ENCODE measurements at regions not wholly inside any gene's neighbourhood (a gene's known extent, or its start where the extent isn't known, plus 50 kb on each side); places are given as distances from the start of the nearest gene placed in this dataset.
"Not testable (repeated sequence)": the region's sequence is repeated elsewhere in the genome, so short reads cannot be mapped to it uniquely, and the experiment has no call there.

- FAIRE-seq, result no peak
Measured at GRCh38 chr16:65702707-65703402, 581.0 kb upstream of the CDH11 start.

GRCh38 chr16:65700596-65700995 lies 578.7 kb upstream of the CDH11 start:
- FAIRE-seq, result no peak

DNA sequence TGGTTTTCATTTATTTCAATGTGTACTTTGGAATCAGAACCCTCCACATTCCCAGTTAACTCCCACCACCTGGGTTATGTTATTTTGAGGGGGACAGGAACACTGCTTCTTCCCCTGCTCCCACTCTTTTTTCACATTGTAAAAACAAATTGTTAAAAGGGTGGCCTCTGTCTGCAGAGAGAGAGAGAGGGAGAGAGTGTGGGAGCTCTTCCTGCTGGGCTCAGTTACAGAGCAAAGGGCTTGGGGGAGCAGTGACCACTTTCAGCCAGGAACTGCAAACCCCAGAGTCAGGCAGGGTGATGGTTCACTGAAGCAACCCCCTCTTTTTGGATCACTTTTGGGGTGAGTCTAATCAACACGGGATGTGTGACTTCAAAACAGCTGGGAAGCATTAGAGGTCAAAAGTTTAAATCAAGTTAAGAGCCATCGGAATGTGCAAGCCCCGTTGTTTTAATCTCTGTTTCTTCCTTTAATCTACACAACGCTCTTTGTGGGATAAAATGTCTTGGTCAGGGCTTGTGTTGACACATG lies 577.0 kb upstream of the CDH11 start:
- no peak for FAIRE-seq

DNA sequence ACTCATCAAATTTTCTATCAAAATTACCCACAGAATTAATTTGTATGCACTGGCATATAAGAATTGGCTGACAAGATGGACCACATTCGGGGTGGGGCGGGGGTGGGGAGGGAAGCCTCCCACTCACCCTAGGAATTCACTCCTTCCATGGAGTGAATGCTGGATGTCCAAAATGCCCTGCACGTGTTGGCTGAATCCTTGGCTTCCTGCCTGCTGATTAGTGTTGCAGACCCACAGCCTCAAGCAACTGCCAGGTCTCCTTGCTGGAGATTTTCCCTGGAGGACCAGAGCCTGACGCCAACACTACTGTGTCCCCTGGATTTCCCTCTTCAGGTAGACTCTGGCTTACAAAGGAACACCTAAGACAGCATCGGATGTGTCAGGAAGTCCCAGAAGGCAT lies 575.7 kb upstream of the CDH11 start:
- FAIRE-seq, result no peak

- FAIRE-seq, result no peak
Measured at GRCh38 chr16:65697065-65697464, 575.2 kb upstream of the CDH11 start.

- FAIRE-seq, result not testable (repeated sequence)
Measured at GRCh38 chr16:65691846-65692245, 570.0 kb upstream of the CDH11 start.

DNA sequence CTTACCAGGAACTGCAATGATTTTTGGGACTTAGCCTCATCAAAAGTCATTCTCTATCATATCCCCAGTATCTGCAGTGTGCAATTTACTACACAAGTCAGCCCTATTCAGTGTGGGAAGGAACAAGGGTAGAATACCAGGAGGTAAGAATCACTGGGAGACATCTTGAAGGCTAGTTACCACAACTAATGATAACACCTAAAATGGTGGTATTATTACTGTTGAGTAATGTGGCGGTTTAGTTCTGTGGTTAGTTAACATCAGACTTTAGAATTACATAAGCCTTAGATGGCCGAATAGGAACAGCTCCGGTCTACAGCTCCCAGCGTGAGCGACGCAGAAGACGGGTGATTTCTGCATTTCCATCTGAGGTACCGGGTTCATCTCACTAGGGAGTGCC lies 567.9 kb upstream of the CDH11 start:
- no peak for FAIRE-seq

- no peak for FAIRE-seq
Measured at GRCh38 chr16:65688301-65688700, 566.4 kb upstream of the CDH11 start.

DNA sequence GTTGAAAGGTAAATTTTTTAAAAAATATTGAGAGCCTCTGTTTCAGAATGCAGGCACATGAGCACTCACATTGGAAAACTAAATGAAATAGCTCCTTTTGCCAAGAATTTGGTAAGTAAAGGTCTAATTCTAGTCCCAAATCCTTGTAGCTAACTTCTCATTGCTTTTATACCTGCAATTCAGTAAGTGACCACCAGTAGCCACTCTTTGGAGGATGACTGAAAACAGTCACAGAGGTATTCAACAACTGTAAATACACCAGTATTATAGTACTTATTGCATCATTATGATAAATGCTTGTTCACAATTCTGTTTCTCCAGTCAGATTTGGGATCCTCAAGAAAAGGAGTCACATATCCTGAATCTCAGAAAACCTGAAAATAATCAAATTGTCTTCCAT lies 562.4 kb upstream of the CDH11 start:
- FAIRE-seq, result no peak

- no peak for FAIRE-seq
Measured at GRCh38 chr16:65681406-65681805, 559.5 kb upstream of the CDH11 start.

GRCh38 chr16:65679785-65680184 lies 557.9 kb upstream of the CDH11 start:
- FAIRE-seq, result no peak

DNA sequence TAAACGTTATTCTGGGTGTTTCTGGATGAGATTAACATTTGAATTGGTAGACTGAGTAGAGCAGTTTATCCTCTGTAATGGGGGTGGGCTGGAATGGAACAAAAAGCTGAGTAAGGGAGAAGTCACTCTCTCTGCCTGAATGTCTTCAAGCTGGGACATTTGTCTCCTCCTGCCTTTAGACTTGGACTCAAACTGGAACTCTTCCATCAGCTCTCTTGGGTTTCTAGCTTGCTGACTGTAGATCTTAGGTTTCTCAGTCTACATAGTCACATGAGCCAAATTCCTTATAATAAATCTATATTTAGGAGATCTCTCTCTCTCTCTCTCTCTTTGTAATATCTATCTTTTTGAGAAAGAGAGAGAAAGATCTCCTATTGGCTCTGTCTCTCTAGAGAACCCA lies 553.3 kb upstream of the CDH11 start:
- no peak for FAIRE-seq

DNA sequence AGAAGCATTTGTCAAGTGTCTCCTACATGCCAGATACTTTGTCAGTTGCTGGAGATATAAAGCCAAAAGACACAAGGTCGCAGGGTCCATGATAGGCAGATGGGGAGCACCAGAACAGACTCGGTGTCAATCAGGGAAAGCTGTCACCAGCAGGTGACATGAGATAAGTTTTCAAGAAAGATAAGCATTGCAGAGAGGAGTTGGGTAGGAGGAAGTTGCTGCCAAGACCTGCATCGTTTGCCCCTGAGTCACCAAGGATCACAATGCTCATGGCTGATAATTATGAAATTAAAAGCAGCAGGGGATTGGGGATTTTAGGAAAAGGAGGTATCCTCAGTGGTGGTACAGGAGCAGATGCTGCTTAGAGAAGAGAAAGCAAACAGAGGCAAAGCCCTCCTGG lies 551.1 kb upstream of the CDH11 start:
- FAIRE-seq, result no peak

DNA sequence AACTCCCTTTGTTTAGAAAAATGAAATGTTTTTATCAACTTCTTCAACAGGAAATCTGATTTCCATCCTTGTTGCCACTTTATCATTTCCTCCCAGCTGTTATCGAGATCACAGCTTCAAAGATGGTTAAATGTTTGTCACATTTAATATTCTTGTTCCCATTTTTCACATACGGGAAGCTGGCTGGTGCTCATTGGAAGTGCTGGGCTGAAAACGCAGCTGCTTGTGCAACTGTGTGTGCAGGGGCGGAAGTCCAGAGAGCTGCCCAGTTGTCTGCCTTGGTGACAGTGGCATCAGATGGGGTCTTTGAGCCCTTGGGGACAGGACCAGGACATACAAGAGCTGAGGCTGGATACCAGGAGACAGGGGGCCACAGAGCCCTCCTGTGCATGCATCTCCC lies 549.2 kb upstream of the CDH11 start:
- no peak for FAIRE-seq

DNA sequence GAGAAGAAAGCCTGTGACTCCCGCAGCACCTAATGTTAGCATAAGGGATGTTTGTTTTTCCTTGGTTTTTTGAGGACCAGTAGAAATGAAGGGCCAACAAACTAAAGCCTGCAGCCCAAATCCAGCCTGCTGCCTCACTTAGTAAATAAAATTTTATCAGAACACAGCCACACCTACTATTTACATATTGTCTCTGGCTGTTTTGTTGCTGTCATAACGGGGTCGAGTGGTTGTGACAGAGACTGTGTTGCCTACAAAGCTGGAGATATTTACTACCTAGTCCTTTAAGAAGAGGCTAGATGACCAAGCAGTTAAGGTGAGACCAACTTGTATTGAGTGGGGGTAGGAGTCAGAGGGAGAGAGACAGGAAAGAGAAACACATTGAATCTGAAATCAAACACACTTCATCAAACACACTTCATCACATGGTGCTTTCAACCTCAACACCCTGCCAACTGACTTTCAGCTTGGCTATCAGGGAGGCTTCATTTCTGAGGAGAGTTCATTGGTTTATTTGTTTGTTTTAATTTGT lies 546.3 kb upstream of the CDH11 start:
- no peak for FAIRE-seq

DNA sequence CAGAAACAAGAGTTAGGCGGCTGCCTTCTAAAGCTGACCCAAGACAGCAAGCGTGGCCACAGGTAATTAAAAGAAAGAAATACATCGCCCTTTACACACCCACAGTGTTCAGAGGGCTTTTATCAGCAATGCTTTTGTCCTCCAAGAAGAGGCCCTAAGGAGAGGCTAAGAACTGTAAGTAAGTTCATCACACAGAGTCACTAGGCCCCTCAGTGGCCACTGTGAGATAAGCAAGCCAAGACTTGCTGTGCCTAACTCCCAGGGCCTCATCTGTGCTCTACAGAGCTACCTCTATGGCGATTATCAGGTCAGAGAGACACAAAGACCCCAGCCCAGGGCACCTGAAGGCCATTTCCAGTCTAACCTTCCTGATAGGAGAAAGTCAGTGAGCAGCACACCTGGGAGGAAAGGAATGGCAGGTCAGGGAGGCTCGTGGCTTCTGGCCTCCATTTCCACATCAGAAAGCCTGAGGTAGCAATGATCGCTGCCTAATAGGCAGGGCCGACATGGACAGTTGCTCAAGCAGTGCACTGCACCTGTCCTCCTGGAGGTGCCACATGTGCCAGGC lies 545.2 kb upstream of the CDH11 start:
- FAIRE-seq, result no peak

DNA sequence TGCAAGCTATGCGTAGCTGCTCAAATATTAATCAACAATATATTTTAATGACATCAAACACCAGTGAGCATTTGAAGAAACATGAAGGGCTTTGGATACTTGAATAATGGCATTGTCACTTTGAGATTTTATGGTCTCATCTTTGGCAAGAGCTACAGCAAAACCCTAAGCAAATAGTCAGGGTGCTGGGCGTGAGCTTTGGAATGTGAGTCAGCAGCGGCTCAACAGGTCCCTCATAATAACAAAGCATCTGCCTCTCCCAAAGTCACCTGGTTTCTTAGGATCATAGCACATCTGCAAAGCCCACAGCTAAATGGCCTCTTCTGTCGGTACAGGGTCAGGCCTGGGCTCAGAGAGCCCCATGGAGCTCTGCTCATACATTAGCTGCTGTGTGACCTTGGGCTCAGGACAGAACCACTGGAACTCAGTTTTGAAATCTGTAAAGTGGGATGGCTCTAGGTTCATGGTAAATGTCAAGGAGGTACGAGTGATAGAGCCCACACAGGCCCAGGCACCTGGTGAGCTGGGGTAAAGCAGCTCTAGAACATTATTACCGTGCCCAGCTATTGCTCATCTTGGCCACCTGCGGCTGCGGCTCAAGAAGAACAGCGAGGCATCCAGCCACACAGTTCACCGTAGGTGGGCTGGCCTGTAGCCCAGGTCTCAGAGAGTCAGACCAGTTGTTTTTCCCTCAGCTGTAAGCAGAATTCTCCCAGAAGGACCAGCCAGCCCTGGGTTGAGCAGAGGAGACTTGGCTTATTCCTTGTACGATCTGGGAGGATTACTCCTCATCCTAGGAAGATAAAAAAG lies 544.5 kb upstream of the CDH11 start:
- no peak for FAIRE-seq

DNA sequence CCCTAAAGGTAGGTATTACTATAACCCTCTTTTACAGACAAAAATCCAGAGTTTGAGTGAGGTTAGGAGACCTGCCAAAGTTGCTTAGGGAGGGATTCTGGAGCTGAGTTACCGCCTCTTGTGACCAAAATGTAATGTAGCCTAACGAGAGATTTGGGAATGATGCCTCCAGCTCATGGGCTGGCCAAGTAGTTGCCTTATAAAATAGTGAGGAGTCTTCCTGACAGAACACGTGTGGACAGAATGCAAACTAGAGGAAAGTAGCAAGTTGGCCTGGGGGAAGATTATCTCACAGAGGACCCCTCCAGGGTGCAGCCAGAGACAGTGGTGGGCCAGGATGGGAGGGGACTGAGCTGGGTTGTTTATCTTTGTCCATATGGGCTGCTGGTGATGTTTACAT lies 543.7 kb upstream of the CDH11 start:
- no peak for FAIRE-seq

- no peak for FAIRE-seq
Measured at GRCh38 chr16:65663774-65664173, 541.9 kb upstream of the CDH11 start.

DNA sequence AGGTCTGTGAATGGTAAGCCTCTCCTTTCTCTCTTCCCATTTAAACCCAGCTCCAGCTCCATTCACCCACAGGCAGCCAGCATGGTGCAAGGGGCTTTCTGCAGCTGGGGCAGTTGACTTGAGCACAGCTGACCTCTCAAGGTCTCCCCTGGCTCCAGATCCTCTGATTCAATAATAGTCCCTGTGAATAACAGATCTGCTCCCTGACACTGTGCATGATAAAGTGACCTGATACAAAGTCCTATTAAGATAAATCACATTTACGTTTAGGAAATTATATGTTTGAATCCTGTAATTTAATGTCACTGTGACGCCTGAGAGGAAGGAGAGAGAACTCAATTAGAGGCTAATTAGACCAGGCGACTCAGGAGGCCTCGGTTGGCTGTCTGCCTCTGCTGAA lies 540.4 kb upstream of the CDH11 start:
- no peak for FAIRE-seq

GRCh38 chr16:65661558-65661957 lies 539.7 kb upstream of the CDH11 start:
- no peak for FAIRE-seq

- no peak for FAIRE-seq
Measured at GRCh38 chr16:65660390-65660789, 538.5 kb upstream of the CDH11 start.

GRCh38 chr16:65659758-65660157 lies 537.9 kb upstream of the CDH11 start:
- no peak for FAIRE-seq

DNA sequence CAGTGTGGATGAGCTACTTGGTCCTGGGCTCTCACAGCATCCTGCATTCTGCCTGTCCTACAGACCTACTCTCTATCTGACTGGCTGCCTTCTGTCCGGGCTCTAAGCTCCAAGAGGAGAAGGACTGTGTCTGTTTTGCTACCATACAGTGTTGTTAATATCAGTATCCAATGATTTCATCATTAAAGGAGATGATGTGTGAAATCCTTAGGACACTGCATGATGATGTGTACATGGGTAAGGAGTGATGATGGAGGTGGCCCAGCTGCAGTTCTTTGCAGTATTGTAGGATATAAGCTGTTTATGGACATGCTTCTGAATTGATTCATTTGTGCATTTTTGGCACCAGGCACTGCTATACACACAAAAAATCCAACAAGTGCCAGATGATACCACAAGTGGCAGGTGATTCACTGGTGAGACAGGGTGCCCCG lies 536.9 kb upstream of the CDH11 start:
- no peak for FAIRE-seq

All from G401.6 (cell line).